LNCaP clone FGC (cell line): ENCODE measurements at regions not wholly inside any gene's neighbourhood (a gene's known extent, or its start where the extent isn't known, plus 50 kb on each side); places are given as distances from the start of the nearest gene placed in this dataset.

Experiments used
- DNase-seq: peaks from one replicate; pipeline ENCODE4 v3.0.0-alpha.2; 2011; ENCODE audit warnings: low read depth
- H3K4me3 ChIP-seq: 2 replicates; pipeline ENCODE4 v1.5.1; 2011; ENCODE audit warnings: mild to moderate bottlenecking, low read depth, low read length, control low read depth
- TF ChIP-seq, protein P1 (sequence below): IDR thresholded peaks from 2 replicates; pipeline ENCODE4 v1.5.1; 2012; ENCODE audit warnings: mild to moderate bottlenecking; ENCODE audit not compliant: control insufficient read depth, insufficient read depth; ENCODE audit errors: extremely low read depth

DNA sequence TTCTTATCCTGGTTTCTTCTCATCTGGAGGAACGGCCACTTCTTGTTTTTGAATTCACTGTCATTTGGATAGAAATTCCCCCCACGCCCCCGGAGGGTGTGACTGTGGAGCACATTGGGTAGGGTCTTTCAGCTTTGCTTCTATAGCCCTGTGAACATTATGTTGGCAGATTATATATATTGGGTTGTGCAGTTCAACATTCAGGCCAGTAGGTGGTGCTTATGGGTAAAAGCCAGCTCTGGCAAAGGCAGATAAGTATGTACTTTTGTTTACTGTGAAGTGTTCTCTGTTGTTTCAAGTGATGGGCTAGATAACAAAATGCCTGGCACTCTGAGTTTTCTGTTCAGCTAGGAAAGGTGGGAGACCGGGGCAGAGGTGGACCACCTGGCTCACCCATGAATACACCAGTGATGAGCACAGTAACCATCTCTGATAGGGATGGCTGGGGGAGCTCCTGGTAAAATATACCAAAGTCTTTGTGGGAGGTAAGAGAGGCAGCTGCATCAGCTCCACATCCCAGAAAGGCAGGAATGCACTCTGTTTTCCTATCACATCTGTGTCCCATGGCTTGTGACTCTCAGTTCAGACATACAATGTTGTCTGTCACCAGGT, 1348.2 kb upstream of the RAG2 start:
- TF ChIP-seq, protein P1, sequence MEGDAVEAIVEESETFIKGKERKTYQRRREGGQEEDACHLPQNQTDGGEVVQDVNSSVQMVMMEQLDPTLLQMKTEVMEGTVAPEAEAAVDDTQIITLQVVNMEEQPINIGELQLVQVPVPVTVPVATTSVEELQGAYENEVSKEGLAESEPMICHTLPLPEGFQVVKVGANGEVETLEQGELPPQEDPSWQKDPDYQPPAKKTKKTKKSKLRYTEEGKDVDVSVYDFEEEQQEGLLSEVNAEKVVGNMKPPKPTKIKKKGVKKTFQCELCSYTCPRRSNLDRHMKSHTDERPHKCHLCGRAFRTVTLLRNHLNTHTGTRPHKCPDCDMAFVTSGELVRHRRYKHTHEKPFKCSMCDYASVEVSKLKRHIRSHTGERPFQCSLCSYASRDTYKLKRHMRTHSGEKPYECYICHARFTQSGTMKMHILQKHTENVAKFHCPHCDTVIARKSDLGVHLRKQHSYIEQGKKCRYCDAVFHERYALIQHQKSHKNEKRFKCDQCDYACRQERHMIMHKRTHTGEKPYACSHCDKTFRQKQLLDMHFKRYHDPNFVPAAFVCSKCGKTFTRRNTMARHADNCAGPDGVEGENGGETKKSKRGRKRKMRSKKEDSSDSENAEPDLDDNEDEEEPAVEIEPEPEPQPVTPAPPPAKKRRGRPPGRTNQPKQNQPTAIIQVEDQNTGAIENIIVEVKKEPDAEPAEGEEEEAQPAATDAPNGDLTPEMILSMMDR, result peak; percentile 80
- DNase-seq, result peak; percentile 62
- no peak overlapping the region for H3K4me3 ChIP-seq

DNA sequence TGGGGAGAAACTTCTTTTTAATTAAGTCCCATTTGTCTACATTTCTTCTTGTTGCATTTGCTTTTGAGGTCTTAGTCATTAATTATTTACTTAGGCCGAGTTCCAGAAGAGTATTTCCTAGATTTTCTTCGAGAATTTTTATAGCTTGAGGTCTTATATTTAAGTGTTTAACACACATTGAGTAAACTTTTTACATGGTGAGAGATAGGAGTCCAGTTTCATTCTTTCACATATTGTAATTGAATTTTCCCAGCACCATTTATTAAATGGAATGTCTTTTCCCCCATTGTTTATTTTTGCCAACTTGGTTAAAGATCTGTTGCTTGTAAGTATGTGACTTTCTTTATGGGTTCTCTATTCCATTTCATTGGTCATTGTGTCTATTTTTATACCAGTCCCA, 1344.0 kb upstream of the RAG2 start:
- DNase-seq, result peak; percentile 3
- TF ChIP-seq, protein P1, result no peak
- no peak overlapping the region for H3K4me3 ChIP-seq

DNA sequence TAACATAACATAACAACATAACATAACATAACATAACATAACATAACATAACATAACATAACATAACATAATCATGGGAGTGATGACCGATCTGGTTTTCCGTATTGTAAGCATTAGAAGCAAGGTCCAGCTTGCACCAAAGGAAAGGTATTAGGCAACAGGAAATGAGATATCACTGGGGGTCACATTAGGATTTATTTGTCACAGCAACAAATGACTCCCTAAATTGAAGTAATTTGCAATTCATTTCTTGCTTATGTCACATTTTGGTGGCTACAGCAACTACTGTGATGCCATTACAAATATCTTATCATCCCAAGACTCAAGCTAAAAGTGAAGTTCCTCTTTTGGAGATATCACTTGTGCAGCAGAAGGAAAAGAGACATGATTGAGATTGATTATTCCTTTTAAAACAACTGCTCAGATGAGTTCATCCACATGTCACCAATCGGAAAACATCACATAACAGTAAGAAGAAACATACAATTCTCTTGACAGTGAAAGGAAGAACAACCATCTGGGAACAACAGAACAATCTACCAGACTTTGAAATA, 1331.1 kb upstream of the RAG2 start:
- no peak overlapping the region for H3K4me3 ChIP-seq
- TF ChIP-seq, protein P1, result no peak
- DNase-seq, result no peak

DNA sequence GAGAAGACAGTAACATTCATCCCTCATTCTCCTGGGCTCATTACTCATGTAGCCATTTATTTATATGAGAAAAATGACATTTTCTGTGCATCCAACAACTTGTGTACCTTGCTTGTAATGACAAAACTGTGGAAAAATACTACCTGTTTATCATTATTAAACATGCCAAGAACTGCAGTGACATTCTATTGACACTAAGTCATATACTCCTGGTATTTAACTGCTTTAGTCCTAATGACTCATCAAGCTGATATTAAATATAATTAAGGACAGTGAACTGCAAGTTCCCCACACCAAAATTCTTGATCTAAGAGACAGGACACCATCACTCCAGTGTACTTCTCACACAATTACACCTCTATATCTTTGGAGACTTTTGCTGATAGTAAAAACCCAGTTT, 1328.7 kb upstream of the RAG2 start:
- H3K4me3 ChIP-seq, result no peak overlapping the region
- no peak for DNase-seq
- TF ChIP-seq, protein P1, result no peak

DNA sequence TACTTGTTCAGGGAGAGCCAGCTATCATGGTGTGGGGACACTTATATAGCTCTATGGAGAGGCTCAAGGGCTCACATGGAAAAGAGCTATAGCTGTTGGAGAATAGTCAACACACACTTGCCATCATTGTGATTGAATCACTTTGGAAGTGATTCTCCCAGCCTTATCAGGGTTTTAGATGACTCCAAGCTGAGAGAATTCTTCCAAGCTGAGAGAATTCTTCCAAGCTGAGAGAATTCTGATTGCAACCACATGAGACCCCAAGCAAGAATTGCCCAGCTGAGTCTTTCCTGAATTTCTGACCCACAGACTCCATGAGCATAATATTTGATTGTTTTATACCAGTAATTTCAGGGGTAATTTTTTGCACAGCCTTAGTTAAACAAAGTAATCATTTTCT, 1318.3 kb upstream of the RAG2 start:
- no peak for DNase-seq
- TF ChIP-seq, protein P1, result no peak

DNA sequence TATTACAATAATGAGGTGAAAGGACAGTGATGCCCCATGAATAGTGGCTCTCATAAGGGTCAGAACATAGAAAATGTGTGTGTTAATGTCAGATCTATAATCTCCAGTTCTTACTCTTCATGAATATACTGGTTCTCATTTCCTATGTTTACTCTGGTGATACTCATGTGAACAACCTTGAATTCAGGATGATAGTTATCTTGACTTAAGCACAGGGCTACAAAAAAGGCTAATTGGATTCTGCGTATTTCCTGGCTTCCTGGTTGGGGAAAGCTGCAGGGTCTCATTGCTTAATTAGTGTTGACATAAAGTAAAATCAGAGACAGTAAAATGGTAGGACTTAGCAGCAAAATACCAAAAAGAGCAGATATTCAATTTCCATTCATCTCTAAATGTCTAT, 1316.8 kb upstream of the RAG2 start:
- no peak overlapping the region for H3K4me3 ChIP-seq
- DNase-seq, result no peak
- TF ChIP-seq, protein P1, result no peak

More for the DNA sequence above, 1318.3 kb upstream of the RAG2 start:
- no peak overlapping the region for H3K4me3 ChIP-seq

DNA sequence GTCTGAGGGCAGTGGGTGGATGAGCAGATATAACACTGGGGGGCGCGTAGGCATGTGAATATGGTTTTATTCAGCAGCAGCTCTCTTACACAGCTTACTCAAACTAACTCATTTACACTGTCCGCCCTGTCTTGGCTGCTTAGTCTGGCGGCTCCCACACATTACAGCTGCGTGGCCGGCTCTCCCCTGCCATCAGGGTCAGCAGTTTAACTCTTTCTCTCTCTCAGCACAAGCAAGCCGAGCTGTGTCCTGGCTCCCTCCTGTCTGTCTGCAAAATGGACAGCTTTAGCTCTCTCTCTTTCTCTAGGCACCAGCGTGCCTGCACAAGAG, 1310.1 kb upstream of the RAG2 start:
- TF ChIP-seq, protein P1, result no peak
- no peak for DNase-seq
- no peak overlapping the region for H3K4me3 ChIP-seq
